OCI-LY7 (cell line): ENCODE measurements at regions not wholly inside any gene's neighbourhood (a gene's known extent, or its start where the extent isn't known, plus 50 kb on each side); places are given as distances from the start of the nearest gene placed in this dataset.

ENCODE experiments used
- CTCF ChIP-seq: fragments of 200-600 bp; sonication (generic); conservative IDR thresholded peaks from 2 replicates; pipeline ENCODE4 v1.5.1; 2014; ENCODE audit warnings: mild to moderate bottlenecking, antibody characterized with exemption, low read length, moderate library complexity, mixed read lengths
- EZH2phosphoT487 ChIP-seq: fragments of 200-600 bp; sonication (generic); IDR thresholded peaks from 2 replicates; pipeline ENCODE4 v1.6.1; 2018; ENCODE audit warnings: low read depth, borderline replicate concordance, mild to moderate bottlenecking, mixed run types, antibody characterized with exemption, low read length, moderate library complexity, mixed read lengths

DNA sequence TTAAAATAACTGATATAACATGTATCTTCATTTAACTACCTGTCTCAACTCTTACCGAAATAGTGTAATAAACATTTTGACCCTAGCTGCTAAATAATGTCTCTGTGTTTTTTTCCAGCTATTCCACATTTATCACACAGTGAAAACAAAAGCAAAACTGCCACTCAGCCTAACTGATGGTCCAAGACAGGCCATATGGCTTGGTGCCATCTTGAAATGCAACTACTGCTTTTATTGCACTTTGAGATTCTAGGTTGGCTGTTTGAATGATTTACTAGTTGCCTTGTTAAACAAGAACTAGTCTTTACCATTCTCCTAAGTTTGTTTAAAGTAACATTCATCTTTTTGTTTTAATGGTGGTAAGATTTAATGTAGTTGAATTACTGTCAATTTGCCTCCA, 739.8 kb downstream of the TFAP2A start:
- TF ChIP-seq CTCF (no peak), EZH2phosphoT487 (no peak)
